Progenitor cell of endocrine pancreas (in vitro differentiated cells): ENCODE measurements at regions not wholly inside any gene's neighbourhood (a gene's known extent, or its start where the extent isn't known, plus 50 kb on each side); places are given as distances from the start of the nearest gene placed in this dataset.
"Not testable (repeated sequence)": the region's sequence is repeated elsewhere in the genome, so short reads cannot be mapped to it uniquely, and the experiment has no call there.

ENCODE experiments used
- DNase-seq: peaks from one replicate; pipeline ENCODE4 v3.0.0; 2021; ENCODE audit warnings: low spot score; ENCODE audit not compliant: unreplicated experiment
- H3K27ac Mint-ChIP-seq: 2 replicates; pipeline ENCODE4 v1.8.0; 2021; ENCODE audit warnings: mild to moderate bottlenecking, moderate library complexity, mixed read lengths
- H3K27me3 Mint-ChIP-seq: 2 replicates; pipeline ENCODE4 v1.8.0; 2021; ENCODE audit warnings: mixed read lengths
- H3K36me3 Mint-ChIP-seq: 2 replicates; pipeline ENCODE4 v1.8.0; 2022; ENCODE audit warnings: mixed read lengths; ENCODE audit not compliant: insufficient read depth
- H3K4me1 Mint-ChIP-seq: 2 replicates; pipeline ENCODE4 v1.8.0; 2021; ENCODE audit warnings: low read depth, mixed read lengths
- H3K4me3 Mint-ChIP-seq: 2 replicates; pipeline ENCODE4 v1.8.0; 2021; ENCODE audit warnings: low read depth, mild to moderate bottlenecking, moderate library complexity, mixed read lengths
- H3K9me3 Mint-ChIP-seq: 2 replicates; pipeline ENCODE4 v1.8.0; 2021; ENCODE audit warnings: low read depth, mixed read lengths
- CTCF ChIP-seq: fragments of 200-600 bp; sonication (generic); IDR thresholded peaks from one replicate; pipeline ENCODE4 v1.5.0; 2021; ENCODE audit warnings: antibody characterized with exemption, mild to moderate bottlenecking; ENCODE audit not compliant: unreplicated experiment

DNA sequence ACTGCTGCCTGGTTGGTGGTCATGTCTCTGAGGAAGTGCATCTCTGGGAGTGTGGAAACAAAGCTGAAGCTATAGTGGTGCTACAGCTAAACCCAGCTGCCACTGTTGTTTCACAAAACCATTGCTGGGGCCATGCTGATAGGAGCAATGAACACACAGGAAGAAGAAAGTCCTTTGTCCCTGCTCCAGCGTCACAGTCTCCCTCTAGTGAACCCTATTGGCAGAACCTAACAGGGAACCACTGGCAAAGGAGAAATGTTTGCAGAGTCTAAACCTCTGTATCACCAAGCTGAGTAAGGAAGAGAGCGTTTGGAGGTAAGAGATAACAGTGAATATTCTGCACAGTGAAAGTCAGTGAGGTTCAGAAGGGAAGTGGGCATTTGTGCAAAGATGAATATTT lies 244.0 kb downstream of the YTHDC2 start:
- Mint-ChIP-seq H3K4me3 (no peak overlapping the region), H3K36me3 (no peaks in the 10 kb centered on the region), H3K4me1 (no peaks in the 10 kb centered on the region), H3K9me3 (no peaks in the 10 kb centered on the region), H3K27ac (no peak overlapping the region), H3K27me3 (no peaks in the 10 kb centered on the region)
- TF ChIP-seq CTCF: no peak
- no peak for DNase-seq

GRCh38 chr5:113759505-113759904 lies 246.0 kb downstream of the YTHDC2 start:
- Mint-ChIP-seq H3K9me3 (no peaks in the 10 kb centered on the region), H3K27me3 (no peaks in the 10 kb centered on the region), H3K4me1 (no peaks in the 10 kb centered on the region), H3K4me3 (no peak overlapping the region), H3K36me3 (no peaks in the 10 kb centered on the region), H3K27ac (no peak overlapping the region)
- no peak for DNase-seq
- TF ChIP-seq CTCF: no peak

DNA sequence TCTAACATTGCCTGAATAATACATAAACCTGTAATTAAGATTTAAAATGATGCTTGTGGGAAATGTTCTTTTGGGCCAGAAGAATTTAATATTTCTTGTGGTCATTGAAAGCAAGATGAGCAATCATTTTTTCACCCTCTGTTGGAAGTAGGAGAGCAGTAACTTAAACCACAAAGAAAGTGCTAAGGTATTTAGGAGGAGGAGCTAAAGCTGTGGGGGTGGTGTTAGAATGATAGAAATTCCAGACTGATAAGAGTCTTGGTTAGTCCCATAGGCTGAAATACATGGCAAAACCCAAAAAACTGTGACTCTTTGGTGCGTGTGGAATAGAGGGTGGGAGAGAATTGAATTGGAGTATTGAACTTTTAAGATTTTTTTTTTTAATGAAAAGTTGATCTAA lies 247.0 kb downstream of the YTHDC2 start:
- no peak for DNase-seq
- no peak for TF ChIP-seq CTCF
- no peaks in the 10 kb centered on the region for H3K9me3 Mint-ChIP-seq
- H3K4me3 Mint-ChIP-seq: no peak overlapping the region
- no peak overlapping the region for H3K27ac Mint-ChIP-seq
- H3K4me1 Mint-ChIP-seq: no peaks in the 10 kb centered on the region
- H3K36me3 Mint-ChIP-seq: no peaks in the 10 kb centered on the region
- no peaks in the 10 kb centered on the region for H3K27me3 Mint-ChIP-seq

DNA sequence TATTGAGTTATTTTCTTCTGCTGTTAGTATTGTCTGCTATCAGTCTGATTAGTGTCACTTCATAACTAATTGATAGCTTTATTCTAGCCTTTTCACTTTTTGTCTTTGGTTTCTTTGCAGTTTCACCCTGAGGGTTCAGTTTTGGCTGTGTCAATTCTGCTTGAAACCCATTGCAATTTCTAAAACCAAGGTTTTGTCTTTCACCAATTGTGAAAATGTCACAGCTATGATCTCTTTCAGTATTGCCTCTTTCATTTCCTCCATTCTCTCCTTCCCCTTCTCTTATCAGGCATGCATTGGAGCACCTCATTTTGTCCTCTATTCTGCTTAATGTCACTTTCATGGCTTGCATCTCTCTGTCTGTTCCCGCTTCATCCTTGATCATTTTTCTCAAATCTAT lies 248.1 kb downstream of the YTHDC2 start:
- peaks cover 7% of the 10 kb centered on the region for H3K9me3 Mint-ChIP-seq
- no peaks in the 10 kb centered on the region for H3K36me3 Mint-ChIP-seq
- no peak overlapping the region for H3K4me3 Mint-ChIP-seq
- H3K27me3 Mint-ChIP-seq: no peaks in the 10 kb centered on the region
- no peak overlapping the region for H3K27ac Mint-ChIP-seq
- no peak for DNase-seq
- TF ChIP-seq CTCF: no peak
- H3K4me1 Mint-ChIP-seq: no peaks in the 10 kb centered on the region

DNA sequence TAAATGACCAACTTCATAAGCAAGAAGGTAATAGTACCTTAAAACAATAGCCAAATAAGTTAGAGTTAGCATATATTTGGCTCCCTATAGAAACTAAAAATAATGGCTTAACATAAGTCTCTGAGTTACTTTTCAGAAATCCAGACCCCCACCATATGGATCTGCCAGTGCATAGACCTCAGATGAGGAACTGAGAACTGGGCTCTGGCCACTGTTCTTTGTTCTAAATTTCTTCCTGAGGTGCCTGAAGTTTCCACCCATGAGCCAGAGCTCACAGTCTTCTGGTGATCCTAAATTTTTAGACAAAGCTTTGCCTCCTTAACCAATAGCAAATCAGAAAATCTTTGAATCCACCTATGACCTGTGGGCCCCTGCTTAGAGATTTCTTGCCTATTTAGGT lies 250.9 kb downstream of the YTHDC2 start:
- no peak overlapping the region for H3K27ac Mint-ChIP-seq
- no peak for TF ChIP-seq CTCF
- no peak overlapping the region for H3K4me3 Mint-ChIP-seq
- no peaks in the 10 kb centered on the region for H3K27me3 Mint-ChIP-seq
- no peak for DNase-seq
- H3K4me1 Mint-ChIP-seq: no peaks in the 10 kb centered on the region
- H3K36me3 Mint-ChIP-seq: peaks cover 1% of the 10 kb centered on the region
- peaks cover 18% of the 10 kb centered on the region for H3K9me3 Mint-ChIP-seq

GRCh38 chr5:113766827-113767226 lies 253.3 kb downstream of the YTHDC2 start:
- not testable (repeated sequence) for H3K4me3 Mint-ChIP-seq, H3K27ac Mint-ChIP-seq, H3K27me3 Mint-ChIP-seq, H3K36me3 Mint-ChIP-seq, H3K4me1 Mint-ChIP-seq, DNase-seq
- H3K9me3 Mint-ChIP-seq: peaks cover 18% of the 10 kb centered on the region
